ENCODE measurements at regions not wholly inside any gene's neighbourhood (a gene's known extent, or its start where the extent isn't known, plus 50 kb on each side); places are given as distances from the start of the nearest gene placed in this dataset.

DNA sequence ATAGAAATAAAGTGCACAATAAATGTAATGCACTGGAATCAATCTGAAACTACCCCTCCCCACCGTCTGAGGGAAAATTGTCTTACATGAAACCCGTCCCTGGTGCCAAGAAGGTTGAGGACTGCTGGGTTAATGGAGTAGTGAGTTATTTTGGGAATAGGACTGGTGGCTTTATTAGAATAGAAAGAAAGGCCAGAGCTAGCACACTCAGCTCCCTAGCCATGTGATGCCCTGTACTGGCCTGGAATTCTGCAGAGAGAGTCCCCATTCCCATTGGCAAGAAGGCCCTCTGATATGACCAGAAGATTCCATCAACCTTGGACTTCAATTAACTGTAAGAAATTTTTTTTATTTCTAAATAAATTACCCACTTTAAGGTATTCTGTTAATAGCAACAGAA is 393.5 kb upstream of the PCDH9 start:
- Histone ChIP-seq H3K4me1 (no peaks in the 10 kb centered on the region), H3K4me3 (no peak overlapping the region), H3K36me3 (ENCODE audit: low read depth, missing control alignments) (no peaks in the 10 kb centered on the region), H3K27ac (no peak overlapping the region), H3K9me3 (no peaks in the 10 kb centered on the region), H3K27me3 (no peaks in the 10 kb centered on the region)
- intact Hi-C loops (cut with DNase I; ENCODE audit: low total_unique reads): no loop called here
- no peak for DNase-seq
- TF ChIP-seq, protein P1, sequence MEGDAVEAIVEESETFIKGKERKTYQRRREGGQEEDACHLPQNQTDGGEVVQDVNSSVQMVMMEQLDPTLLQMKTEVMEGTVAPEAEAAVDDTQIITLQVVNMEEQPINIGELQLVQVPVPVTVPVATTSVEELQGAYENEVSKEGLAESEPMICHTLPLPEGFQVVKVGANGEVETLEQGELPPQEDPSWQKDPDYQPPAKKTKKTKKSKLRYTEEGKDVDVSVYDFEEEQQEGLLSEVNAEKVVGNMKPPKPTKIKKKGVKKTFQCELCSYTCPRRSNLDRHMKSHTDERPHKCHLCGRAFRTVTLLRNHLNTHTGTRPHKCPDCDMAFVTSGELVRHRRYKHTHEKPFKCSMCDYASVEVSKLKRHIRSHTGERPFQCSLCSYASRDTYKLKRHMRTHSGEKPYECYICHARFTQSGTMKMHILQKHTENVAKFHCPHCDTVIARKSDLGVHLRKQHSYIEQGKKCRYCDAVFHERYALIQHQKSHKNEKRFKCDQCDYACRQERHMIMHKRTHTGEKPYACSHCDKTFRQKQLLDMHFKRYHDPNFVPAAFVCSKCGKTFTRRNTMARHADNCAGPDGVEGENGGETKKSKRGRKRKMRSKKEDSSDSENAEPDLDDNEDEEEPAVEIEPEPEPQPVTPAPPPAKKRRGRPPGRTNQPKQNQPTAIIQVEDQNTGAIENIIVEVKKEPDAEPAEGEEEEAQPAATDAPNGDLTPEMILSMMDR (IDR thresholded peaks at IDR 0.05): no peak
- no peak for TF ChIP-seq POLR2A (IDR thresholded peaks at IDR 0.05)
- WGBS, 2 donors: 92 to 98% methylated on average over 2 of the region's 2 CpGs

DNA sequence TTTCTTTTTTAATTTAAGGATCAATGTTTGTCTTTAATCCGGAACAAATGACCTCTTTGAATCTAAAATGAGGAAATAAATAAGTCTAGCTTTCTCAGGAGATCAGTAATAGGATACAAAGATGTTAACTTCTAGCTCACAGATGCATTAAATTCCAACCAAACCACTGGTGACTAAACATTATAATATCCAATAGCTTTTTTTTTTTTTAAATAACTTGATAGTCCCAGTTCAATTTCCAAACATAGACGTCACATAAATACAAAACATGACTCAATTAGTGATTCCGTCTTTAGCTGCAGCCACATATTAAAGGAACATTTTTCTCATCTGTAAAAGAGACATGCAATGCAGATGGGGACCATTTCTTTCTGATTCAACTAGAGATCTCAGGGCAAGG is 390.5 kb upstream of the PCDH9 start:
- no peak for TF ChIP-seq POLR2A (IDR thresholded peaks at IDR 0.05)
- no peak overlapping the region for H3K4me3 ChIP-seq
- no peaks in the 10 kb centered on the region for H3K4me1 ChIP-seq
- intact Hi-C loops (cut with DNase I; ENCODE audit: low total_unique reads): no loop called here
- H3K9me3 ChIP-seq: no peaks in the 10 kb centered on the region
- no peak overlapping the region for H3K27ac ChIP-seq
- no peak for DNase-seq
- WGBS, 2 donors: 88 to 94% methylated on average over 3 of the region's 3 CpGs
- H3K27me3 ChIP-seq: no peaks in the 10 kb centered on the region
- no peaks in the 10 kb centered on the region for H3K36me3 ChIP-seq (ENCODE audit: low read depth, missing control alignments)

DNA sequence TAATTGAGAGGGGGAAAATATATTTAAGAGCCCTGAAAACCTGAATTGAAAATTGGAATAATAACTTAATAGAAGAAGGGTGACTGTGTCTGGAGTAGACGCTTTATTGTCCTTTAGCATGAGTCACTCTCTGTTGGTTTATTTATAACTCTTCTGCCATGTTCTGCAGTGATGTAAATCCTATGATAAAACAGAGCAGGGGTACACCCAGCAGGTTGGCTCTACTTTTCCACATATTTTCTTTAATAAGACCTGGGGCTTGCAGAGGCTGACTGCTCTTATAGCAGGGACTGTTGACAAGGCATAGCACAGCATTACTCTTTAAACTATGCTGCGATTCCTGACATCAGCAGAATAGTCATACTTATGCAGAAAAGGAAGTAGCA is 389.9 kb upstream of the PCDH9 start:
- Histone ChIP-seq H3K9me3 (no peaks in the 10 kb centered on the region), H3K36me3 (ENCODE audit: low read depth, missing control alignments) (no peaks in the 10 kb centered on the region), H3K4me1 (no peaks in the 10 kb centered on the region), H3K4me3 (no peak overlapping the region), H3K27ac (no peak overlapping the region), H3K27me3 (no peaks in the 10 kb centered on the region)
- TF ChIP-seq, protein P1 (IDR thresholded peaks at IDR 0.05): no peak
- no peak for TF ChIP-seq POLR2A (IDR thresholded peaks at IDR 0.05)
- 81 to 88% methylated on average over 2 of the region's 2 CpGs for WGBS, 2 donors
- no peak for DNase-seq
- intact Hi-C loops (cut with DNase I; ENCODE audit: low total_unique reads): no loop called here

DNA sequence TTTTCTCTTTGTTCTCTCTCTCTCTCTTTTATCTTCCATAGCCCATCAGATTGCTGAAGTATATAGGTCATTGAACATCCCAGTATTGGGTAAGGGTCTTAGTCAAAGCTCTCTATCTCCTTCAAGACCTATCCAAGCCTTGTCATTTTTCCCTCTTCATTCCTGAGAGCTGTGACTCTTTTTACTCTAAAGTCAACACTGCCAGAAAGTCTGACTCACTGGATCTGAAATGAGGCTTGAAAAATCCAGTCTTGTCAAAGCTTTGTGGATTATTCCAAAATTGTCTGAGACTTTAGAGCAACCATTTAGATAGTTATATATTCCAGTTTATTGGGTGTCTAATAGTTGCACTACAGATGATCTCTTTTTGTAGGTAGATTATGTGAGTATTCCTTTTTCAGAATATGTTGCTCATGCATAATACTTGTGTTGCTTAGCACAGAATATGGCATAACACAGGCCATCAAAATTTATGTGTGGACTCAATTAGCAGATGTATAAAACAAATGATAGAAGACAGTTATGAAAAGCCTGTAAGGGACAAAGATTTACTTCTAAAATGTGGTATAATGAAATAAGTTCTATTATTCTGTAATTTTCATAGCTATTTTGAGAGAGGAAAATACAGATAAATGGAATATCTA is 389.3 kb upstream of the PCDH9 start:
- intact Hi-C loops (cut with DNase I; ENCODE audit: low total_unique reads): no loop called here
- no peak for DNase-seq
- Histone ChIP-seq H3K27ac (no peak overlapping the region), H3K36me3 (ENCODE audit: low read depth, missing control alignments) (no peaks in the 10 kb centered on the region), H3K4me3 (no peak overlapping the region), H3K27me3 (no peaks in the 10 kb centered on the region), H3K4me1 (no peaks in the 10 kb centered on the region), H3K9me3 (no peaks in the 10 kb centered on the region)
- TF ChIP-seq, protein P1 (IDR thresholded peaks at IDR 0.05): no peak
- TF ChIP-seq POLR2A (IDR thresholded peaks at IDR 0.05): no peak

DNA sequence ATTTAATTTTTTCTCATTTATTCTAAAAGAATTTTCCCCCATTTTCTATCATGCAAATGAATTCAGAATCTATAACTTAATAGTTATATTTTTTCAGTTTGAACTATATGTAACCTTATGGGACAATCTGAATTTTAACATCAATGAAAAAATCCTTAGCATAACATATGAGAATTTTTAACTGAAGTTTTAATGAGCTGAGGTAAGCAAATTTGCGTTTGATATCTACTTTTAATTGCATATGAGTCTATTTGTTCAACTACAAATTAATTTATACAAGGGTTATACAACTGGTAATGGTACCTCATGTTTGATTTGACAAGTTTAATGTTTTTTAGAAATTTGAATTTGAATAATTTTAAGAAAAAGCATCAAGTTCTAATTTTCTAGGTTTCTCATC is 384.4 kb upstream of the PCDH9 start:
- Histone ChIP-seq H3K27ac (no peak overlapping the region), H3K36me3 (ENCODE audit: low read depth, missing control alignments) (no peaks in the 10 kb centered on the region), H3K4me1 (no peaks in the 10 kb centered on the region), H3K27me3 (no peaks in the 10 kb centered on the region), H3K9me3 (no peaks in the 10 kb centered on the region), H3K4me3 (no peak overlapping the region)
- no peak for DNase-seq
- TF ChIP-seq POLR2A (IDR thresholded peaks at IDR 0.05): no peak
- TF ChIP-seq, protein P1 (IDR thresholded peaks at IDR 0.05): no peak
- intact Hi-C loops (cut with DNase I; ENCODE audit: low total_unique reads): no loop called here
- WGBS, 2 donors: 71 to 89% methylated on average over 1 of the region's 1 CpG
